Activated CD4-positive, alpha-beta memory T cell treated with anti-CD3 and anti-CD28 coated beads, Interleukin-2, amount 10 ng/mL, durations not matched to agents 7 days and 5 days (primary cell): ENCODE measurements at regions not wholly inside any gene's neighbourhood (a gene's known extent, or its start where the extent isn't known, plus 50 kb on each side); places are given as distances from the start of the nearest gene placed in this dataset.
A peak's percentile ranks its signal among the peaks of the same experiment; 100 is the strongest.
"Not testable (repeated sequence)": the region's sequence is repeated elsewhere in the genome, so short reads cannot be mapped to it uniquely, and the experiment has no call there.

Source experiments
- CTCF ChIA-PET: fragments of 350-600 bp; sonication (Branson Sonifier 250); formaldehyde crosslinking; loops from one replicate; lab custom pipeline; 2021; ENCODE audit warnings: antibody characterized with exemption, inconsistent platforms; lab: Charles Lee
- POLR2A ChIA-PET: fragments of 350-600 bp; sonication (Branson Sonifier 250); formaldehyde crosslinking; loops from one replicate; lab custom pipeline; 2021; ENCODE audit warnings: antibody characterized with exemption; lab: Charles Lee
- DNase-seq: peaks from one replicate; pipeline ENCODE4 v3.0.0-alpha.2; 2020
- H3K27ac Mint-ChIP-seq: one replicate; pipeline ENCODE4 v1.8.0; 2021; ENCODE audit warnings: mild to moderate bottlenecking, mixed read lengths
- H3K27me3 Mint-ChIP-seq: one replicate; pipeline ENCODE4 v1.8.0; 2021; ENCODE audit warnings: mixed read lengths
- H3K36me3 Mint-ChIP-seq: one replicate; pipeline ENCODE4 v1.8.0; 2021; ENCODE audit warnings: low read depth, mixed read lengths
- H3K4me1 Mint-ChIP-seq: one replicate; pipeline ENCODE4 v1.8.0; 2021; ENCODE audit warnings: mixed read lengths
- H3K4me3 Mint-ChIP-seq: one replicate; pipeline ENCODE4 v1.8.0; 2021; ENCODE audit warnings: mild to moderate bottlenecking, mixed read lengths
- H3K9me3 Mint-ChIP-seq: one replicate; pipeline ENCODE4 v1.8.0; 2021; ENCODE audit warnings: mixed read lengths

- Mint-ChIP-seq H3K27ac (no peak overlapping the region), H3K4me3 (no peak overlapping the region)
Observed at GRCh38 chr12:47409310-47409987, 296.4 kb downstream of the RPAP3 start.

DNA sequence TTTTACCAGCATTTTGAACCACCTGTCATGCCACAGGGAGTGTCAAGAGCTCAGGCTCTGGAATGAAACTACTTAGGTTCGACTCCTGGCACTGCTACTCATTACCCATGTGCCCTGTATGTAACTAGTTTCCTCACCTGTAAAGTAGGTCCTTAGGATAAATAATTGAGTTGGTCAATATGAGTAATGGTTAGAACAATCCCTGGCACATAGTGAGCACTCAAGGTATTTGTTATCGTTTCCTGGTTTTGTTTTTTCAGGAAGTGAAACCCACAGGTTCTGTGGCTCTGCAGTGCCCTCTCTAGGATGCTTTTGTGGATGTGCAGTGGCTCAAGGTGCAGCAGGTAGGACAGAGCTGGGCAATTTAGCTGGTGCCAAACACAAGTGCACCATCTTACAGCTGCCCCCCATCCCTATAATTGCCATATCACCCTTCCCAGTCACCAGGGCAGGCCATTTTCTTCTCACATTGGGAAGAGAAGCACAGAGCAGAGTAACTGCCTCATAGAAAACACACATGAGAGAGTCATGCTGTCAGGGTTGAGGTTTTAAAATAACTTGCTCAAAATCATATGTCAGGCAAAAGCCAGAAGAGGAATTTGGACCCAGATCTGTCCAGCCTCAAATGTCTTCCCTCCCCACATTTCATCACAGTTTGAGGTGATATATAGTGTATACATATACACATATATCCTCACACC lies 297.5 kb downstream of the RPAP3 start:
- H3K27me3 Mint-ChIP-seq = no peaks in the 10 kb centered on the region
- H3K4me3 Mint-ChIP-seq = no peak overlapping the region
- CTCF ChIA-PET = interaction anchor here (0.5 to 3.4 kb wide), 10 partner anchors 10 to 447 kb away, joined by 3 to 14 read pairs (median 4); partner anchors contain the start of gene PCED1B
- peaks cover 4% of the 10 kb centered on the region for H3K36me3 Mint-ChIP-seq
- DNase-seq = peak; percentile 61
- H3K27ac Mint-ChIP-seq = no peak overlapping the region
- POLR2A ChIA-PET = interaction anchor here (1.0 to 1.9 kb wide), 5 partner anchors 10 to 329 kb away, joined by 3 to 11 read pairs (median 4); partner anchors contain the start of genes AMIGO2 and PCED1B
- no peaks in the 10 kb centered on the region for H3K9me3 Mint-ChIP-seq
- peaks cover 28% of the 10 kb centered on the region for H3K4me1 Mint-ChIP-seq

More at GRCh38 chr12:47409310-47409987, 296.4 kb downstream of the RPAP3 start:
- ChIA-PET CTCF (interaction anchor here (0.9 to 3.4 kb wide), 2 partner anchors 12 to 377 kb away, joined by 3 to 14 read pairs; no protein-coding TSS in a partner anchor), POLR2A (no interaction called here)
- Mint-ChIP-seq H3K4me1 (peaks cover 29% of the 10 kb centered on the region), H3K36me3 (peaks cover 4% of the 10 kb centered on the region), H3K27me3 (no peaks in the 10 kb centered on the region), H3K9me3 (no peaks in the 10 kb centered on the region)
- no peak for DNase-seq

- no peak for DNase-seq
- Mint-ChIP-seq H3K27me3 (no peaks in the 10 kb centered on the region), H3K27ac (peak overlapping the region; percentile 17), H3K4me1 (peaks cover 23% of the 10 kb centered on the region), H3K4me3 (no peak overlapping the region), H3K9me3 (no peaks in the 10 kb centered on the region), H3K36me3 (peaks cover 4% of the 10 kb centered on the region)
- POLR2A ChIA-PET = interaction anchor here (1.0 to 1.9 kb wide), 5 partner anchors 10 to 328 kb away, joined by 3 to 11 read pairs (median 4); partner anchors contain the start of genes AMIGO2 and PCED1B
- CTCF ChIA-PET = interaction anchor here (0.6 to 3.4 kb wide), 7 partner anchors 10 to 375 kb away, joined by 3 to 14 read pairs (median 4); no protein-coding TSS in a partner anchor
Observed at GRCh38 chr12:47407463-47408129, 298.2 kb downstream of the RPAP3 start.

DNA sequence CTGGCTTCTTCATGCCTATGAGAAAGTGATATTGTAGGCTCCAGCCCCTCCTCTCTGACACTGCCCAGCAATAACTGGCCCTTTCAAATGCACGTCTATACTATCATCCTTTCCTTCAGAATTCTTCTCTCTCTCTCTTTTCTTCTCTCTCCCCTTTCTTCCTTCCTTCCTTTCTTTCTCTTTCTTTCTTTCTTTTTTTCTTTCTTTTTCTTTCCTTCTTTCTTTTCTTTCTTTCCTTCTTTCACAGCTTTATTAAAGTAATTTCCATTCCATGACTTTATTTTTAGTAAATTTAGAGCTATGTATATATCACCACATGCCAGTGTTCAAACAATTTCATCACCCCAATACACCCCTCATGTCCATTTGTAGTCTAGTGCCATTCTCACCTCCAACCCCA lies 302.1 kb downstream of the RPAP3 start:
- DNase-seq = no peak
- ChIA-PET CTCF (interaction anchor here (0.6 to 1.2 kb wide), 2 partner anchors 164 to 379 kb away, joined by 3 read pairs; no protein-coding TSS in a partner anchor), POLR2A (interaction anchor here (0.7 kb wide), 1 partner anchor 151 kb away, joined by 3 read pairs; no protein-coding TSS in a partner anchor)
- Mint-ChIP-seq H3K4me3 (no peak overlapping the region), H3K4me1 (peaks cover 32% of the 10 kb centered on the region), H3K27ac (no peak overlapping the region), H3K27me3 (no peaks in the 10 kb centered on the region), H3K36me3 (peaks cover 7% of the 10 kb centered on the region), H3K9me3 (peaks cover 4% of the 10 kb centered on the region)

- CTCF ChIA-PET, H3K27ac Mint-ChIP-seq, POLR2A ChIA-PET, H3K27me3 Mint-ChIP-seq, H3K4me3 Mint-ChIP-seq, DNase-seq: not testable (repeated sequence)
- Mint-ChIP-seq H3K4me1 (peaks cover 36% of the 10 kb centered on the region), H3K9me3 (peaks cover 11% of the 10 kb centered on the region), H3K36me3 (peaks cover 24% of the 10 kb centered on the region)
Observed at GRCh38 chr12:47401196-47401595, 304.6 kb downstream of the RPAP3 start.

- H3K4me1 Mint-ChIP-seq = peaks cover 44% of the 10 kb centered on the region
- ChIA-PET POLR2A (no interaction called here), CTCF (interaction anchor here (1.2 kb wide), 1 partner anchor 368 kb away, joined by 4 read pairs; no protein-coding TSS in a partner anchor)
- no peak overlapping the region for H3K27ac Mint-ChIP-seq
- no peak for DNase-seq
- peaks cover 11% of the 10 kb centered on the region for H3K9me3 Mint-ChIP-seq
- H3K27me3 Mint-ChIP-seq = no peaks in the 10 kb centered on the region
- peaks cover 22% of the 10 kb centered on the region for H3K36me3 Mint-ChIP-seq
- no peak overlapping the region for H3K4me3 Mint-ChIP-seq
Observed at GRCh38 chr12:47400266-47400665, 305.6 kb downstream of the RPAP3 start.

GRCh38 chr12:47397664-47398281 lies 308.1 kb downstream of the RPAP3 start:
- no peak overlapping the region for H3K4me3 Mint-ChIP-seq
- peaks cover 69% of the 10 kb centered on the region for H3K4me1 Mint-ChIP-seq
- POLR2A ChIA-PET = interaction anchor here (0.9 to 9.5 kb wide), 18 partner anchors 9 to 319 kb away, joined by 3 to 159 read pairs (median 6); partner anchors contain the start of genes AMIGO2, PCED1B and RPAP3
- H3K36me3 Mint-ChIP-seq = peaks cover 23% of the 10 kb centered on the region
- H3K9me3 Mint-ChIP-seq = peaks cover 11% of the 10 kb centered on the region
- CTCF ChIA-PET = interaction anchor here (0.5 to 5.3 kb wide), 51 partner anchors 9 to 1273 kb away, joined by 3 to 73 read pairs (median 4); partner anchors contain the start of genes AMIGO2 and PCED1B
- peak overlapping the region; percentile 77 for H3K27ac Mint-ChIP-seq
- H3K27me3 Mint-ChIP-seq = no peaks in the 10 kb centered on the region
- DNase-seq = peak; percentile 59

DNA sequence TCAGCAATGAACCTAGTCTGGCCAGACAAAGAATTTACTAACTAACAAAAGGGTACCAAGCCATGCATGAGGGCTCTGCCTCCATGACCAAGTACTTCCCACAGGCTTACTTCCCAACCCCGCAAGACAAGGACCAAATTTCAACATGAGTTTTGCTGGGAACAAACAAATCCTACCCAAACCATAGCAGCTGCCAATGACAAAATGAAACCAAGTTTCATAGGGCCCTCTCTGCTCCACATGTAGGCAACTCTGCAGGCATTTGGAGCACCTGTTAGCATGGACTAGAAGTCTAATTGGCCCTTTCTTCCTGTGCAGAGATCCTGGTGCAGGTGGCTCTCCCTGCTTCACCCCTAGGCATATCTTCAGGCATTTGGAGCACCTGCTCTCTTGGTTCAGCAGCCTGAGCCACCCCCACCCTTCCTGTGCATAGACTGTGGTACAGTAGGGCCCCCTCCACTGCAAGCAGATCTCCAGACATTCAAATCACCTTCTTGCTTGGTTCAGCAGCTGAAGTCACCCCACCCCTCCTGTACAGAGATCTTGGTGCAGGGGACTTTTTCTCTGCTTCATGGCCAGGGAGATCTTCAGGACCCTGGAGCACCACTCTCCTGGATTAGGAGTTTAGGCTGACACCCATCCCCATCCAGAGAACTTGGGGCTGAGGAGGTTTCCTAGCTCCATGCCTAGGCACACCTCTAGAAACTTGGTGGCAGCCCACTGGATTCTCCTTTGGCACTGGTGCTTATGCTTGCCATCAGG lies 308.7 kb downstream of the RPAP3 start:
- Mint-ChIP-seq H3K27me3 (no peaks in the 10 kb centered on the region), H3K4me1 (peaks cover 76% of the 10 kb centered on the region), H3K36me3 (peaks cover 23% of the 10 kb centered on the region), H3K4me3 (no peak overlapping the region), H3K27ac (peak overlapping the region; percentile 77), H3K9me3 (peaks cover 11% of the 10 kb centered on the region)
- no peak for DNase-seq
- POLR2A ChIA-PET = interaction anchor here (0.6 to 9.5 kb wide), 20 partner anchors 9 to 318 kb away, joined by 3 to 159 read pairs (median 4); partner anchors contain the start of genes AMIGO2, PCED1B and RPAP3
- CTCF ChIA-PET = interaction anchor here (0.5 to 5.3 kb wide), 51 partner anchors 9 to 1272 kb away, joined by 3 to 73 read pairs (median 4); partner anchors contain the start of genes AMIGO2 and PCED1B

DNA sequence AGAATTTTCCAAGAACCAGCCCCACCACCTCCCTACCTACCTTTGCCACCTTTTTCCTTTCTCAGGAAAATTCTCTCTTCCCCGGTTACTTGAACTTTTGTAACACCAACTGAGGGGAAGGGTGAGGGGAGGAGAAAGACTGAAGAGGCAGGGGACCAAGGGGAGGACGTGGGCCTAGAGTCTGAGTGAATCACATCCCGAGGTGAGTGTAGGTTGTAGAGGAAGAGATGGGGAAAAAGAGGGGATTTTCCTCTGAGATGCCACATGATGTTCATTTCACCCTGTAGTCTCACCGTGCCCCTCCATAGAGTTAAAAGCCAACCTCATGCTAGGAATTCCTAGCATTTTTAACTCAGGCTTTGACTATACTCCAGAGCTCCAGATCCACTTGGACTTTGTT lies 311.8 kb downstream of the RPAP3 start:
- peaks cover 87% of the 10 kb centered on the region for H3K4me1 Mint-ChIP-seq
- peak overlapping the region; percentile 36 for H3K4me3 Mint-ChIP-seq
- peaks cover 7% of the 10 kb centered on the region for H3K9me3 Mint-ChIP-seq
- H3K27ac Mint-ChIP-seq = peak overlapping the region; percentile 83
- POLR2A ChIA-PET = interaction anchor here (0.9 to 9.5 kb wide), 8 partner anchors 19 to 314 kb away, joined by 3 to 159 read pairs (median 4); partner anchors contain the start of genes AMIGO2 and PCED1B
- DNase-seq = no peak
- H3K27me3 Mint-ChIP-seq = no peaks in the 10 kb centered on the region
- peaks cover 20% of the 10 kb centered on the region for H3K36me3 Mint-ChIP-seq
- CTCF ChIA-PET = interaction anchor here (1.0 to 5.3 kb wide), 4 partner anchors 25 to 361 kb away, joined by 3 to 73 read pairs (median 32); no protein-coding TSS in a partner anchor

DNA sequence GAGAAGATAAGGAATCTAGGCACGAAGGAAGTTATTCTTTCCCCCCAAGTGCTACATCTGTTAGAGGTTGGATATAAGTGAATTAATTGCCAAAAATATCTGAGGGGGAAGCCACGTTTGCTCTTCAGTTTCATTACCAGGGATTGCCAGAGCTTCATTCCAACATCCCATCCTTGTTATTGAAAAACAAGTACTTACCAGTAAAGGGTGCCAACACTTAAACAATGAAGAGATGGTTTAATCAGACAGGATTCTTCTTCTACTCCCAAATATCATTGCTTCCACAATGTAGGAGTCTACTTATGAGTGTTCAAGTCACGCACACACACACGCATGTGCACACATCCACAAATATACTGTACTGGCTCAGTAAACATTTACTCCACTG lies 312.4 kb downstream of the RPAP3 start:
- peaks cover 7% of the 10 kb centered on the region for H3K9me3 Mint-ChIP-seq
- ChIA-PET POLR2A (interaction anchor here (0.9 to 9.5 kb wide), 7 partner anchors 20 to 314 kb away, joined by 3 to 159 read pairs (median 4); partner anchors contain the start of genes AMIGO2 and PCED1B), CTCF (interaction anchor here (1.0 to 5.3 kb wide), 2 partner anchors 117 to 360 kb away, joined by 4 to 73 read pairs; no protein-coding TSS in a partner anchor)
- peak overlapping the region; percentile 83 for H3K27ac Mint-ChIP-seq
- H3K27me3 Mint-ChIP-seq = no peaks in the 10 kb centered on the region
- DNase-seq = no peak
- peaks cover 21% of the 10 kb centered on the region for H3K36me3 Mint-ChIP-seq
- peaks cover 85% of the 10 kb centered on the region for H3K4me1 Mint-ChIP-seq
- H3K4me3 Mint-ChIP-seq = no peak overlapping the region

DNA sequence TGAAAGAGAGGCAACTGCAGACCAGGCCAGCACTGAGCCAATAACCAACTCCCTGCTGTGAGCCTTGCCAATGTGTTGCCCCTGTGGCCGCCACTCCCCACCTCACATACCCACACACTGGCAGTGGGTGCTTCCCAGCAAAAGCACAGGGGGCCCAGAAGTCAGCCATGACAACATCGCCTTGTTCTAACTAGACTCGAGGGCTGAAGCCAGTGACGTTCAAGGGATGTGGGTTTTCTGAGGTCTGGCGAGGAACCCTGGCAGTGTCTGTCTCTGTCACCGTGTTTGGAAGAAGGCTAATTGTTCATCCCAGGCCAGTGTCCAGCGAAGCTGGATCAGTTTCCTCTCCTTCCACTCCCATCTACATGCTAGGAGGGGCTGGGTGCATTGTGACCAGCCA lies 311.8 kb upstream of the AMIGO2 start:
- H3K27me3 Mint-ChIP-seq = no peaks in the 10 kb centered on the region
- H3K9me3 Mint-ChIP-seq = peaks cover under 1% of the 10 kb centered on the region
- H3K36me3 Mint-ChIP-seq = peaks cover 11% of the 10 kb centered on the region
- CTCF ChIA-PET = interaction anchor here (0.9 to 1.0 kb wide), 2 partner anchors 25 to 198 kb away, joined by 3 read pairs; no protein-coding TSS in a partner anchor
- H3K27ac Mint-ChIP-seq = peak overlapping the region; percentile 95
- peak overlapping the region; percentile 12 for H3K4me3 Mint-ChIP-seq
- peaks cover 79% of the 10 kb centered on the region for H3K4me1 Mint-ChIP-seq
- DNase-seq = peak; percentile 78
- POLR2A ChIA-PET = interaction anchor here (0.7 to 9.5 kb wide), 10 partner anchors 25 to 1290 kb away, joined by 3 to 159 read pairs (median 6); partner anchors contain the start of genes KANSL2 and PCED1B
